ENCODE measurements at regions not wholly inside any gene's neighbourhood (a gene's known extent, or its start where the extent isn't known, plus 50 kb on each side); places are given as distances from the start of the nearest gene placed in this dataset.

DNA sequence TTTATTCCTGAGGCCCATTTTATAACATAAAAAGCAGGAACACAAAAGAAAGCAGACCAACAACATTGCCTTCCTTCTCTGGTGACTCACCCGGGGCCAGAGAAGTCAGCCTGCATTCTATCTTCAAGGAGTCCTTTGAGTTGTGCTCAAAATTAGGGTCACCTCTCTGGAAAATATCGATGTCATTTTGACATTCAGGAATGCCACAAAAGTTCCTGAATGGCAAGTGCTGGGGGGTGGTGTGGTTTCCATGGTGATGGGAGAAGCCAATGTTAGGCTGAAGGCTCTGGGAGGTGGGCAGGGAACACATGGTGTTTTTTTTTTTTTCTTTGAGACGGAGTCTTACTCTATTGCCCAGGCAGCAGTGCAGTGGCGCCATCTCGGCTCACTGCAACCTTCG is 159.6 kb downstream of the HAPSTR1 start:
- DNase-seq (ENCODE audit: low spot score), result no peak

GRCh38 chr16:9254863-9255262 is 163.4 kb downstream of the HAPSTR1 start:
- DNase-seq (ENCODE audit: low spot score), result no peak

DNA sequence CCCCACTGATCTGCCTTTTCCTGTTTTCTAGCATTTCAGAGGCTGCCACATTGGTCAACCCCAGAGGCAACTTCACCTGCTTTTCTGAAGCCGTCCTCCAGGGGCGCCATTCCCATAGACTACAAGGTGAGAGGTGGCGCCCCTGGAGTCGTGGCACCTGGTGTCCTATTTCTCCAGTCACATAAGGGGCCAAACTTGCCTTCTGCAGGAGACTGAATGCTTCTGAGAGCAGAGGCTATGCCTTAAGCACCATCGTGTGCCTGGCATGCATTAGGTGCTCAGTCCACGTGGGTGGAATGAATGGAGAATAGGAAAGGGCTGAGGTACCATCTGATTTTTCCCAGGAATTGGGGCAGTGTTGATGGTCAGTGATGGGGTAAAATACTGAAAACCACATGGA is 164.8 kb downstream of the HAPSTR1 start:
- DNase-seq (ENCODE audit: low spot score), result no peak

- DNase-seq (ENCODE audit: low spot score), result no peak
Observed at GRCh38 chr16:9257843-9258242, 166.4 kb downstream of the HAPSTR1 start.

- DNase-seq (ENCODE audit: low spot score), result peak; percentile 52
Observed at GRCh38 chr16:9258423-9259051, 167.1 kb downstream of the HAPSTR1 start.

DNA sequence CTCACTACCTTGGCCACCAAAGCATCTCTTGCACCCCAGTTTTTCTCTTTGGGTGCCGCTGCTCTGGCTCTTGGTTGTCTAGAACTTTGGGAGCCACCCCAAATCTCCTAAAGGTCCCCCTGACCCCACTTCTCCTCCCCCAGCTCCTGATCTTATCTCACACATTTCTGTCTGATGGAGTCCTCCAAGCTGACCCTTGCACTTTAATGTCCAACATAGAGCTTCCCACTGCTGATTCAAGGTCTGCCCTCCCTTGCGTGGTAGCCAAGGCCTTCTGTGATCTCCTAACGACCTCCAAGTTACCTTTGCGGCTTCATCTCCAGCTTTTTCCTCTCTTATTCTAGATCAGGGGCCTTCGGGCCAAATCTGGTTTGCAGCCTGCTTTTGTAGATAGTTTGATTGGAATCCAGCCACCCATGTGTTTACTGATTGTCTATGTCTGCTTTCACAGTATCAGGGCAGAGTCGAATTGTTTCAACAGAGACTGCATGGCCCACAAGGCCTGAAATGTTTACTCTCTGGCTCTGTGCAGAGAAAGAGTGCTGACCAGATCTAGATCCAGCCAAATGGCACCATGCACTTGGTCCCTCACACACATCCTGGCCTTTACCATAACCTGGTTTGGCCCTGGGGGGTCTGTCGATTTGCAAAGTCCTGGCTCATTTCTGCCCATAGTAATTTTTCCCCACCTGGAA is 168.6 kb downstream of the HAPSTR1 start:
- no peak for DNase-seq (ENCODE audit: low spot score)

DNA sequence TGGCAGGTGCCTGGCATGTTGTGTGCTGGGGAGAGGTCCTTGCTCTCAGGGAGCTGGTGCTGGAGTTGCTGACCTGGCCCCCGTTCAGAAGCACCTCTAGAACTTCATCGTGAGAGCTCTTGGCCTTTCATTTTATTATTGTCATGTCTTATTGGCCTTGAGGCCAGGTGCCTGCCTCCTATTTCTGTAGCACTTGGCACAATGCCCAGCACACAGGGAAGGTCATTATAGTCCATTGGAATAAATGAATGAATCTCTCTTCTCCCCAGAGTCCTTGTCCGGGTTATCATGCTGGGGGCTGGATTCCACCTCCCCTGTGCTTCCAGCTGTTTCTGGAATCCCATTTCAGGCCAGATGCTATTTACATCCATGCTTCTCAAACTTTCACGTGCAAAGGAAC is 169.2 kb downstream of the HAPSTR1 start:
- DNase-seq (ENCODE audit: low spot score), result no peak

- no peak for DNase-seq (ENCODE audit: low spot score)
Observed at GRCh38 chr16:9261376-9261775, 169.9 kb downstream of the HAPSTR1 start.

DNA sequence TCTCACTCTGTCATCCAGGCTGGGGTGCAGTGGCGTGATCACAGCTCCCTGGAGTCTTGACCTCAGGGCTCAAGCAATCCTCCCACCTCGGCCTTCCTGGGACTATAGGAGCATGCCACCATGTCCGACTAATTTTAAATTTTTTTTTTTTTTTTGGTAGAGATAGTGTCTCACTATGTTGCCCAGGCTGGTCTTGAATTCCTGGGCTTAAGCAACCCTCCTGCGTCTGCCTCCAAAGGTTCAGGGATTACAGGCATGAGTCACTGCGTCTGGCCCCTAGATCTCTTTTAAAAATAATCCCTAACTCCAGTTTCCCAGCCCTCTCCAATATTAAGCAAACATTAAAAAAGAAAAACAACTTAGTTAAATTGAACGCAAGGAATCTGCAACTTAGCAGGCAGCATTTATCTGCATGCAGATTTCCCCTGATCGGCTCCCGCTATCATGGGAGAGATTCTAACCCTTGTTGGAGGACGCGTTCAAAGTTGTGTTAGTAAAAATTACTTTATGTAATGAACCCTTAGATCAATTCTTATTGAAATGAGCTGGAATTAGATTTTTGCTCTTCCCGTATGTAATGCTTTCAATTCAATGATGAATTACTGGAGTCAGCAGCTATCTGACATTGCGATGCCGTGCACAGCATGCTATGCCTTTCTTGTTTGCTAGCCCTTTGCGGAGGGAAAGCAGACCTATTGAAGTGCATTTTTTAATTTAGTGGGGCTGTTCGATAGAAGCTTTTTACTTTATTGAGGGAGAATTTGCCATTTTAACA is 171.7 kb downstream of the HAPSTR1 start:
- no peak for DNase-seq (ENCODE audit: low spot score)

- no peak for DNase-seq (ENCODE audit: low spot score)
Observed at GRCh38 chr16:9264067-9264466, 172.6 kb downstream of the HAPSTR1 start.

GRCh38 chr16:9268446-9268845 is 177.0 kb downstream of the HAPSTR1 start:
- no peak for DNase-seq (ENCODE audit: low spot score)

- no peak for DNase-seq (ENCODE audit: low spot score)
Observed at GRCh38 chr16:9270424-9270823, 179.0 kb downstream of the HAPSTR1 start.

DNA sequence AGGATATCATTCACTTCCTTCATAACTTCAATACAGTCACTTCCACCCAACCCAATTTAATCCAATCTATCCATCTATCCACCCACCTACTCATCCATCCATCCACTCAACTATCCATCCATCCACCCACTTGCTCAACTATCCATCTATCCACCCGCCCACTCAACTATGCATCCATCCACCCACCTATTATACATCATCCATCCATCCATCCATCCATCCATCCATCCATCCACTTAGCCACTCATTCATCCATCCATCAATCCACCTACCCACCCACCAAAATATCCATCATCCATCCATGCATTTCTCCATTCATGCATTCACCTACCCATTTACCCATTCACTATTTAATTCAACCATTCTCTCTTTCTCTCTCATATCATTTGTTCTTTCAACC is 179.5 kb downstream of the HAPSTR1 start:
- DNase-seq (ENCODE audit: low spot score), result no peak

DNA sequence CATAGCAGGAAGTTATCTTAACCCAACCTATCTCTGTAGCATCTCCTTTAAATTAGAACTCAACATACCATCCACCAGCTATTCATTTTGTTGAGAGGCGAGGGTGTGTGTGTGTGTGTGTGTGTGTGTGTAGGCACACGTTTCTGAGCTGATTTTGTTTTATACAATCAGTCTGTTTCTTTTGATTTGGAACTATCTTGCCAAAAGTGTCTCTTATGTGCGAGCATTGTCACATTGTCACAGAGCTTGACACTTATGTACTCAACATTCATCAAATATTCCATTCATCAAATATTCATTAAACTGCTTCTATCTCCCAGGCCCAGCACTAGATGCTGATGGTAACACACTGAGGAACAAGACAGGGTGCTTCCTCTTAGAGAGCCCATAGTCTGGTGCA is 180.4 kb downstream of the HAPSTR1 start:
- DNase-seq (ENCODE audit: low spot score), result no peak

DNA sequence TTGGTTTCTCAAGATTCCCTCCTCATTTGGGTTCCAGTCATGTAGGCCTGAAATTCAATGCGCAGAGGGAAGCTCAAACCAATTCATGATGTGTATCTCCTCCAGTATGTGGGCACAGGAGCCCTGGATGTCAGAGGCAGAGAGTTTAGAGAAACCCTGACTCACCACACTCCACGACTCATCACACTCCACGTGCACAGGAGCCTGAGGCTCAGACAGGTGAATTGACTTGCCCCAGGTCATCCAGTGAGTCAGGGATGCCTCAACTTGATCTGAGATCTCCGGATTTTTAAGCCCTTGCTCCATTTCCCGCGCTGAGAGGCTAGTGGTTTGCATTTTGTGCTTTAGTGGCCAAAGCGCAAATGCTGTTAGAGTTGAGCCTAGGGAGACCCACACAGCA is 183.9 kb downstream of the HAPSTR1 start:
- no peak for DNase-seq (ENCODE audit: low spot score)

- no peak for DNase-seq (ENCODE audit: low spot score)
Observed at GRCh38 chr16:9275816-9276354, 184.4 kb downstream of the HAPSTR1 start.

DNA sequence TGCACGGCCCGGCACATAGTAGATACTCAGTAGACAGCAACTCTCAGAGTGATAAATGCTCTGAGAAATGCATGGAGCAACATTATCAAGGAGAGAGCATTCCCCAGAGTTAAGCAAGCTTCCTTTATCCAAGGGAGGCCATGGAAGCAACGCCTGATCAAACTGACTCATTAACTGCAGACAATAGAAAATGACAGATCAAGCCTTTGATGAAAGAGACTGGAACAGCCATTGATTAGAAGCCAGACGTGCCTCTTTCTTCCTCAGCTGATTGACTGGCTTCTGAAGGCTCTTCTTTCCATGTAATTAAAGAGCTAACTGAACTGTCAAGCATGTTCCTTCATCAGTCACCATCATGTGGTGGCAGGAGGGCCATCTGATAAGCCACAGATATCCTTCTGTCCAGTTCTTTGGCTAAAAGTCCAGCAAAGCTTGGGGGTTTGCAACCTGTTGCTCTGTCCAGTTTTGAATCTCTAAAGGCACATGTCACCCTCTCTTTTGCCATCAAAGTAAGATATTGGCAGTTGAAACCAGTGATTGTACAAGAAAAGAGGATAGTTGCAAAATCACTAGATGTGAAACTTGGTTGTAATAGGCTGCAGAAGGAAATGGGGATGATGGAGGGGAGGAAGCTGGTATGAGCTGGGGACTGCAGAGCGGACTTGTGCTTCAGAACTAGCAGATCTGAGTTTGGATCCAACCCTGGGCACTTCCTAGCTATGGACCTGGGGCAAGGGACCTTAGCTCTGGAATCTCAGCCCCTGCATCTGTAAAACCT is 188.0 kb downstream of the HAPSTR1 start:
- DNase-seq (ENCODE audit: low spot score), result no peak

GRCh38 chr16:9280069-9280466 is 188.6 kb downstream of the HAPSTR1 start:
- no peak for DNase-seq (ENCODE audit: low spot score)

DNA sequence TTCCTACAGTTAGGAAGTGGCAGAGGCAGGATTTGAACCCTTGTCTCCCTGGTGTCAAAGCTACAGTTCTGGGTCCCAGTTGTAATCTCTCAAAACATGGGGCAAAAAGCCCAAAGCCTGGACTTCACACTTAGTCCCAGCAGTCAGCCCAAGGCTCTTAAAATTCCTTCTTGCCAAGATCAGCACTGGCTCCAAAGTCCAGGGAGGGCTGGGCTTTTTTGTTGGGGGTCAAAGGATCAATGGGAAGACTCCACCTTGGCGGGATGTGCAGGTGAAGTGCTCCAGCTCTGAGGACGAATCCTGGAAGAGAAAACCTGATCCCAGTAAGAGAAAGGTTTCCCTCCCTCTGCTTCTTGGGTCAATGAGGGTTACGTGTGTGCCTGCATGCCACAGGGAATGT is 195.5 kb downstream of the HAPSTR1 start:
- DNase-seq (ENCODE audit: low spot score), result no peak

- DNase-seq (ENCODE audit: low spot score), result no peak
Observed at GRCh38 chr16:9296271-9296590, 204.8 kb downstream of the HAPSTR1 start.

DNA sequence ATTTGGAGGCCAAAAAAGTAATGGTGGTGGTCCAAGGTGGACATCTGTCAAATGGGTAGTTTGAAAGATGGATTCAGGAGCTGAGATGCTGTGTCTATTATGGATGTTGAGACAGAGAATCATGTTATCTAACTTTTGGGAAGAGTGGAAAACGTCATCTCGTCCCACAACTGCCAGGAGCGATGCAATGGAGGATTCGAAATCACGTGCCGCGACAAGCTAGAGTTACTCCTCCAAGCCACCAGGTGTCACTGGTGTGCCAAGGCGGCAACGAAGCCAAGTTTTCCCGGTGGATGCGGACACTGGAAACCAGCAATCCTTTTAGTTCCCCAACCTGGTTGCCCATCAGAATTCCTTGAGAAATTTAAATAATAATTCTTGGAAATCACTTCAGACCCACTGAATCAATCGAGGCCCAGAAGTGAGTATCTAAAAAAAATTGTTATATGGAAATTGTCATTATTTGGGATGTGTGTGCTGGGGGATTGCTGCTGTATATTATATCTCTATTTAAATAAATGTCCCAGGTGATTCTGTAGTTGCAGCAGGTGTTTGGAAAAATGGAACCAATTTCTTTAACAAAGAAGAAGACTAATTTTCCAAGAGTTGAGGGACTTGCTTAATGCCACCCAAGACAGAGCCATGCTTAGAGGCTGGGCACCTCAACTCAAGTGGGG is 206.1 kb downstream of the HAPSTR1 start:
- peak; percentile 51 for DNase-seq (ENCODE audit: low spot score)

DNA sequence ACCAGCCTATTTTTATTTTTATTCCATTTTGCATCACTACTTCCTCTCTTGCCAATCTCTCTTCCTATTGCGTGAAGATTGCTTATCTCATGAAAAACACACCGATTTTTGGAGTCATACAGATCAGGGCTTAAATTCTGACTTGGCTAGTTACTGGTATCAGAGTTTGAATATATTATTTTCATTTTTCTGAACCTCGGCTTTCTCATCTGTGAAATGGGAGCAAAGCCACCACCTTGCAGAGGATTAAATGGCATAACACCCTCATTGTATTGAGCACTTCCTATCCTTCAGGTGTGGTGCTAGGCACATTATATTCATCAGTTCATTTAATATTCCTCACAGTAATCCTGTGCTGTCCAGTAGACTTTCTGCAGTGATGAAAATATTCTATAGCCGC is 208.8 kb downstream of the HAPSTR1 start:
- no peak for DNase-seq (ENCODE audit: low spot score)
